Jurkat, Clone E6-1 (cell line): ENCODE measurements at regions not wholly inside any gene's neighbourhood (a gene's known extent, or its start where the extent isn't known, plus 50 kb on each side); places are given as distances from the start of the nearest gene placed in this dataset.
"Not testable (repeated sequence)": the region's sequence is repeated elsewhere in the genome, so short reads cannot be mapped to it uniquely, and the experiment has no call there.

ENCODE experiments used
- DNase-seq: peaks from one replicate; pipeline ENCODE4 v3.0.0-alpha.2; 2011; ENCODE audit warnings: low read depth, low spot score
- H3K4me3 ChIP-seq: 2 replicates; pipeline ENCODE4 v1.5.1; 2011; ENCODE audit warnings: mild to moderate bottlenecking, low read length, control low read depth, moderate library complexity

DNA sequence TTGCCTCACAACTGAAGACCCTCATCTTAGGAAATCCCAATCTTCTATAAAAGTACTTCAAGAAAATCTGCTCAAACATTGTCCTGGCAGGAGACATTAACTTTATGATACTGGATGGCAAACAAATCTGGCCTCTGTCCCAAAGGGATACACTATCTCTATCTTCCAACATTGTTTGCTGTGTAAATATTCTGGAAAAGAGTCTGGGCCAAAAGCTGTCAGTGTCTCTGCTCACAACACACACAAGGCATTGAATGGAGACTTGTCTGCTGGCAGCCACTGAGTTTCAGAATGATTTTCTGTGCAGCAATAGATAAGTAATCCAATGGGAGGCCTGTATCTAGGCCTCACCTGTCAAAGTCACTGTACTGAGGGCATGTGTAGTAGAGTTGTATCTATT is 471.1 kb downstream of the DMAC1 start:
- no peak overlapping the region for H3K4me3 ChIP-seq
- no peak for DNase-seq

DNA sequence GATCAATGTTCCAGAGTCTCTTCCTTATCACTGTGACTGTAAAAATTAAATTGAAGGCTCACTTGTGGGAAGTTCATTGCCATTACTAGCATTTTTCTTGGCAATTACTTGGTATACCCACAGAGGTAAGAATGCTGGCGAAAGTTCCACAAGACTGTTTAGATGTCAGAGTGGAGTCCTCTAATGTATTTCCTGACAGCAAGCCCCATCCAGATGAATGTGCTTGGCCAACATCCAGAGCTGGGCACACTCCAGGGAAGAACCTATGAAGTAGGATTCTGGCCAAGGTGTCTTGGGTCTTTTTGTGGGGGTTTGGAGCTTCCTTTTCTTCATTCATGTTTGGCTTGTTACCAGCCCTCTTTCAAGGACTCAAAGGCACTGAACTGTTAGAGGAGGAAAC is 473.6 kb downstream of the DMAC1 start:
- DNase-seq: no peak
- no peak overlapping the region for H3K4me3 ChIP-seq

DNA sequence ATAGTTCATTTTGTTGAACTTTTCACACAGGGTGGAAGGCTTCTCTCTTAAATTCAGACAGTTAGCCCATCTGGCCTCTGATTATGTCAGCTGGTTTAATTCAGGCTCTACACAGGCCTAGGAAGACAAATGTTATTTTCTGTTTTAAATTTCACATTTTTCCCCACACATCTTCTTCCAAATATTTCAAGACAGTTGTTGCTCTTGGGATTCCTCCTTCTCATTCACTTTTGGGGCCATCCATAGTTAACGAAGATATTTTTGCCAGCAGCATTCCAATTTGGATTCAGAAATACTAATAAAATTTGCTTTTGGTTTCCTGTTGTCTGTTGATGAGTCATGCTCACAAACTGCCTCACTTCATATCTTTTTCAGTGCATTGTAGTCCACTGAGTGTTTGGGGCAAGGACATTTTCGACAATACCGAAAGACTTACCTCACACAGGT is 475.4 kb downstream of the DMAC1 start:
- no peak for DNase-seq
- no peak overlapping the region for H3K4me3 ChIP-seq

DNA sequence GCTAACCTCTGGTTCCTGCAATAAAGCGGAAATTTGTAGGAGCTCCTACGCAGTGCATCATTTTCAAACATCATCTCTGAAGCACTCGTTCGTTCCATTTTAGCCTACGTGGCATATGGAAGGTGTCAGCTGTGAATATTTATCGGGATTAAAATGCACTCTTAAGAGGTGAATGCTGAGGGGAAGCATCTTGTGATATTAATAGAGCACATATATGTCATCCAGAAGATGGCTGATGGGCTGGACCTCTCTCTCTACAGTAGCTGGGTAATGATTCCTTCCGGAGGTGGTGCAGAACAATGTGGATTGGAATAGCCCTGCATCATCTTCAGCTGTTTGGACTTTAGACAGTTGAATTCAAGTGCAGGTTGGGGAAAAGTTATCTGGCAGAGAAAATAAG is 478.7 kb downstream of the DMAC1 start:
- H3K4me3 ChIP-seq: no peak overlapping the region

DNA sequence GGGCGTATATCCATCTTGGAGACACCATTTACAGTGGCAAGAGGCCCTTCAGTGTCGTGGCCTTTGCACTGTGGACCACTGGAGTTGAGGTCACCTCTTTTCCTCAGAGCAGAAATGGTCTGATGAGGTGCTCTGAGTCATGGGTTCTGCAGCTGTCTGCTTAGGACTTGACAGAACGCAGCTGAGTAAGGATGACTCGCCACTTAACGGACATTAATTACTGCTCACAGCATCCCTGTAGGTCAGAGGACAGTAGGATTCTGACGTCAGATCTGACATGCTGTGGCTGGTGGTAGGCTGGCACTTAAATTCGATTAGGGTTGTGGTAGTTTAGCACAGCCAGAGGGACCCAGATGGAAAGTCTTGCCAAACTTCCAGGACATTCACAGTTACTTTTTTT is 479.4 kb downstream of the DMAC1 start:
- no peak for DNase-seq

More for the DNA sequence above, 478.7 kb downstream of the DMAC1 start:
- no peak for DNase-seq

DNA sequence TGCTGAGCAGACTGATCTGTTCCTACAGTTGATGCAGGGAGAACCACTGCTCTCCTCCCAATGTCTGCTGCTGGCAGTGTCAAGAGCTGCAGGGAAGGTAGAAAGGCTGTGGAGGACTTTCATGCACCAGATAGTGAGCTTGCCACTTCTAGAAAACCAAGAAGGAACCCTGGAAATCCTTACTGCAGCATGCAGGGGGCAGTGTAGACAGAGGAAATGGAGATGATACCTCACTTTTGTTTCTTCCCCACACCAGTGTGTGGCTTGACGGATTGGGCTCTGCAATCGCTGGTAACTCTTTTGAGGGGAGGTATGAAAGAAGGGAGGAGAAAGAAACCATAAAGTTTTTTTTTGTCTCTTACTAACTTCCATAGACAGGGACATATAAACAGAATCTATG is 480.7 kb downstream of the DMAC1 start:
- no peak overlapping the region for H3K4me3 ChIP-seq
- no peak for DNase-seq

More for the DNA sequence above, 479.4 kb downstream of the DMAC1 start:
- no peak overlapping the region for H3K4me3 ChIP-seq

DNA sequence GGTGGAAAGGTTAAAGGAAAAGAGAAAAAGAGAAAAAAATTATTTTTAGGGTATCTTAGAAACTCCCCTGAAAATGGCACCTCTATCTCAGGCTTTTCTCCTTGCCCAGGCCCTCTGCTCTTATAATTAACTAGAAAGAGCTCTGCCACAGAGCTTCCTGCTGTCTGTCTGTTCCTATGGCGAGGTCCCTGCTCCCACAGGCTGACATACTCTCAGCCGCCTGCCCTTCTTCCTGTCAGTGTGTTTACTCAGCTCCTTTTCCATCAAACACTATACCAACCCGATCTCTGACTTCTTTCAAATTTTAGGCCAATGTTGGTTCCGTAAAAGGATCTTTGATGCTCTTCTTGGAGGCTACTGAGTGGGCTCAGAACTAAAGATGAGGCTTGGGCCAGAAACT is 482.6 kb downstream of the DMAC1 start:
- no peak for DNase-seq
- H3K4me3 ChIP-seq: no peak overlapping the region

DNA sequence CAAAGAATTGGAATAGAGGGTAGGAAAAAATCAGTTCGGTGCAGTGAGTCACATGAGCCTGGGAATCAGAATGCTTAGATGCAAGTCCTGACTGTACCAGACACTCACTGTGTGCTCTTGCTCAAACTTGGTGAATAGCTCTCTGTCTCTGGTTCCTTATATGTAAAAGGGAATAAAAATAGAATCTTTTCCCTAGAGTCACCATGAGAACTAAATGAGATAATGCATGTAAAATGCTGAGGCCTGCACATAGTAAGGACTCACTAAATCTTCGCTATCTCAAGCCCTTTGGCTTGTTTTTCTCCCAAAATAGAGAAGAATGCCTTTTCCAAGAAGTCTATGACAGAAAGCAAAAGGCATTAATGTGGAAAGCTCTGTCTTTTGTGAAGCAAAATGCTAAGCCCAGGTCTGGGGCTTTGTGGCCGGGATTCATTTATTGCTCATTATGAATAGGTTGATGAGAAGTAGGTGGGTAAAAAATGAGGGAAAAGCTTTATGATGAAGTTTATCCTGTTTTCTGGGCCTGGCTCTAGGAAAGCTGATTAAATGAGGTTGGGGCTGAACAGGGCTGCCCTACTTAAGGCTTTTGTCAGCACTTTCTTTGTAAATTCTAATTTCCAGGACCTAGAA is 483.3 kb downstream of the DMAC1 start:
- H3K4me3 ChIP-seq: no peak overlapping the region
- DNase-seq: no peak

DNA sequence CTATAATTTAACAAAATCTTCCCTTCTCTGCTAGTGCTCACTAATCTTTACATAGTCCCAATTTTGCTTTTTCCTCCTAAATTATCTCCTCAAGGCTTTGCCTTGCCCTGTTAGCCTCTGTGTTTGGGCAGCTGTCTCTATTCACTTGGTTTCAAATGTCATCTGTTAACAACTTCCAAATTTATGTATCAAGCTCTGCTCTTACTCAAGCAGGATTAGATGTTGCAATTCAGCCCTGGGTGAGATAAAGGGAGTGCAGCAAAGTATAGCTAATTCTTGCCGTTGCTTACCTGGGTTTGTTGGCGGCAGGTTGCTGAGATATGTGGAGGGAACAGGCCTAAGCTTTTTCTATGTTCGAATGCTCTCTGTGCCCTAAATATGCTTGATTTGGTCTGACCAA is 483.8 kb downstream of the DMAC1 start:
- no peak overlapping the region for H3K4me3 ChIP-seq
- no peak for DNase-seq

DNA sequence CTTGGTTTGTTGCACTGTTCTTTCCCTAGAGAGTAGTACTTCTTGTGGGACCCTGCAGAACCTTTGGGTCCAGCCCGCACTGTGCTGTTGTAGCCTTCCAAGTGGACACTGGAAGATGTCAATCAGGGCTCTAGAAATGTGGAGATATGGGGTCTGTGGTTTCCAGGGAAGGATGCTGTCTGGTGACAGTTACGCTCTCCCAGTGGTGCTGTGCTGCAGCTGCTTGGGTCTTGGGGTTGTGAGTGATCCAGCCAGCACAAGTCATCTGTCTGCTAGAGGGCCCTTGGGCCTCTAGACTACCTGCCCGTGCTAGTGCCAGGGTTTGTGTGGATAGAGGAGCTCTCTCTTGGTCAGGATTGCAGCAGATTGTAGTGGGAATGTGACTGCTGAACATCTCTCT is 484.5 kb downstream of the DMAC1 start:
- DNase-seq: no peak
- H3K4me3 ChIP-seq: no peak overlapping the region

DNA sequence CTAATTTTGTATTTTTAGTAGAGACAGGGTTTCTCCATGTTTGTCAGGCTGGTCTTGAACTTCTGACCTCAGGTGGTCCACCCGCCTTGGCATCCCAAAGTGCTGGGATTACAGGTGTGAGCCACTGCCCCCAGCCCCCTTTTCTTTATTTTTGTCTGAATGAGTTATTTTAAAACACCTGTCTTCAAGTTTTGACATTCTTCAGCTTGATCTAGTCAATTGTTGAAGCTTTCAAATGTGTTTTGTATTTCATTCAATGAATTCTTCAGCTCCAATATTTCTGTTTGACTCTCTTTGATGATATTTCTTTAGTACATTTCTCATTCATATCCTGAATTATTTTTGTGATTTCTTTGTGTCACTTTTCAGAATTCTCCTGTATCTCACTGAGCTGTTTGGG is 486.2 kb downstream of the DMAC1 start:
- no peak for DNase-seq
- no peak overlapping the region for H3K4me3 ChIP-seq

DNA sequence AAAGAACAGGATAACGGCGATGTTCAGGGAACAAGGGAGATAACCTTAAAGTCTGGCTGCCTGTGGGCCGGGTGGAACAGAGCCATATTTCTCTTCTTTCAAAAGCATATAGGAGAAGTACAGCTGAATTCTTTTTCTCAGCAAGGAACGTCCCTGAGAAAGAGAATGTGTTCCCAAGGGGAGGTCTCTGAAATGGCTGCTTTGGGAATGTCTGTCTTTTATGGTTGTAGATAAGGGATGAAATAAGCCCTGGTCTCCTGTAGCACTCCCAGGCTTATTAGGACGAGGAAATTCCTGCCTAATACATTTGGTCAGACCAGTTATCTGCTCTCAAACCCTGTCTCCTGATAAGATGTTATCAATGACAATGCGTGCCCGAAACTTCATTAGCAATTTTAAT is 490.5 kb downstream of the DMAC1 start:
- not testable (repeated sequence) for DNase-seq, H3K4me3 ChIP-seq

DNA sequence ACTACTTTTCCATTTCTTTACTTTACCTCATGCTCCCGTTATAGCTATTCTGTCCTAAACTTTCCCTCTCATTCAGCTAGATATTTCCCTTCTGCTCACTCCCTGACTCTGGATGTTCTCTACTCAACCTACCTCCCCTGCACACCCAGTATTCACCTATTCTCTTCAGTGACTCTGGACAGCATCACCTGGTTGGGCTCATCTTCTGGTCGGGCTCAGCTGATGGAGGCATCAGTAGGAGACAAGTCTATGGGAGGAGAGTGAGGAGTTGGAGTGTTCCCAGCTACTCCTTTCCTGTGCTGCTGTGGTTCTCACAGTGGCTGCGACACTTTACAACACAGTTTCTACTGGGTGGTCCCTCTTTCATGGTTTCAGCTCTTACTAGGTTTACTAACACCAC is 493.9 kb downstream of the DMAC1 start:
- no peak overlapping the region for H3K4me3 ChIP-seq
- DNase-seq: no peak

DNA sequence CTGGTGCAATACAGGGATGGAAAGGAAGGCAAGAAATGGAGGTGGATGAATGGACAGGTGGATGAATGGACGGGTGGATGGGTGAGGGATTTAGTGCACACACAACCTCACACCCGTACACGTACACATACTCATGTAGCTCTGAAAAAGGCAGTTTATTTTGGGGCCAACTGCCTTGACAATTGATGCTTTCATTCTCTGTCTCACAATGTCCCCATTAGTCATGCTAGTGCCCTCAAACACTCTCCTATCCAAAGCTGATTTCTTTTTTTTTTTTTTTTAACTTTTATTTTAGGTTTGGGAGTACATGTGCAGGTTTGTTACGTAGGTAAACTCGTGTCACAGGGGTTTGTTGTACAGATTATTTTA is 495.0 kb downstream of the DMAC1 start:
- no peak for DNase-seq
- no peak overlapping the region for H3K4me3 ChIP-seq

DNA sequence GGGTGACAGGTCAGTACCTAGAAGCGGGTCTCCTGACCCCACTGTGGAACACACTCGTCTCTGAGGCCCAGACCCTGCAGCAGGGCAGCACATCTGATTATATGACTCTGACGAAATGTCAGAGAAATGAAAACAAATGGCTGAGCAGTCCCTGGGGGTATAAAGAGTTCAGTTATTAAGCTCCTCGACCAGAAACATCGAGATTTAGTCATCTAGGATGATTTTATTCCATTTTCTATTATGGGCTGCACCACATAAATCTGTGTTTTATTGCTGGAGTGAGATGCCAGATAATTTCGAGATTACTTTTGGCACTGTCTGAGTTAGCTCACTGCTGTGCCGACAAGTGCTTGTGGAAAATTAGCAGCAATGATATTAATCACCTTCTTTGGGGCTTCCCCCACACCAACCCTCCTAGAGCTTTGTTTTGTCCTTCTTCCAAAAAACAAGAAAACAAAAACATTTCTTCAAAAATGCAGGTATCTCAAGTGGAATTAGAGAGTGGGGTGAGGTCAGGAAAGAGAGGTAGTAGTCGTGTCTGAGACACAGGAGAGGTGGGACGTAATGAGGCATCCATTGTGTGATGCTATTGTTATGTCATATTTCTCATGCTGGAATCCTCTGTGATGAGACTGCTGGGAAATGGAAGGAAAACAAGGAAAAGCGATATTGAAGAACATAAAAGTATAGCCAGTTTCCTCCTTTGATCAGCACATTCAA is 495.5 kb downstream of the DMAC1 start:
- no peak for DNase-seq
- no peak overlapping the region for H3K4me3 ChIP-seq

DNA sequence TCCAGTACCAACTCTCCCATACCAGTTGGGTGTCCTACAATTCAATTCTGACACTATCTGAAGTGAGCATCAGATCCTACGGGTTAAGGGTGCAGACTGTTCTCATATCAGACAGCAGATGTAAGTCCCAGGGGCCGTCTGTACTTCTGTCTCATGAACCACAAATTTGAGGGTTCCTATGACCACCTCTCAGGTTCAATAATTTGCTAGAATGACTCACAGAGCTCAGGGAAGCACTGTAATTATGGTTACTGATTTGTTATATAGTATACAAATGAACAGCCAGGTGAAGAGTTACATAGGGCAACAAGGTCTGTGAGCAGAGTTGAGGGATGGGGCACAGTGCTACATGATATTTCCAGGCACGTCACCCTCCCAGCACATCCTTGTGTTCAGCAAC is 499.1 kb downstream of the DMAC1 start:
- no peak for DNase-seq
- H3K4me3 ChIP-seq: no peak overlapping the region

DNA sequence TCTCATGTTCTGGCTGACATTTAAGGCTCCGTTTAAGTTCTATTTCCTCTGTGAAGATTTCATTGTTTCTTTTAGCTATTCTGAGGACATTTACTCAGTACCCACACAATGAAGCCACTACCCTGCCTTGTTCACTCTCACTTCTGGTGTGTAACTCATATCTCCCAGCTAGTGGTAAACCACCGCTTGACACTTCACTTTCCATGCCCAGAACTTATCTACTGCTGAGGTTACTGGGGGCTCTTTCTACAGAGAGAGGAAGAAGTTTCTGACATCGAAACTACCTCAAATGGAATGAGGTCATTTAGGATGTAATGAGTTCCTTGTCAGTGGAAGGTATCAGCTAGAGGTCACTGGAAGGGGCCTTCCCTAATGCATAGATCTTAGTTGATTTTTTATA is 501.5 kb downstream of the DMAC1 start:
- DNase-seq: no peak

DNA sequence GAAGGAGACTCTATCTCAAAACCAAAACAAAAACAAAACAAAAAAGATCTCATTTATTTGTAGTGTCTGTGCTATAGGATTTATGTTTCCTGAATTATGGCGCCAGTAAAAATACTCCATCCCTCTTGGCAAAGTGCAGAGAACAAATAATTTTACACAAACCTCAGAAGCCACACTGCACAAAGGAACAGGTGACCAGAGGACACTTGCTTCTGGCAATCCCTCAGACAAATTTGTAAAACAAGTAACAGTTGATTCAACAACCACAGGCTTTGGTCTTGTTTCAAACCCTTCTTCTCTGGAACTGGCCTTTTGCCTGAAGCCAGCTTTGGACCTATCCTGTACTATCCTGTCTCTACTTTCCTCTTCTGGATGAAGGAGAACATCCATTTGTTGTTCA is 502.1 kb downstream of the DMAC1 start:
- no peak overlapping the region for H3K4me3 ChIP-seq
- no peak for DNase-seq

More for the DNA sequence above, 501.5 kb downstream of the DMAC1 start:
- no peak overlapping the region for H3K4me3 ChIP-seq

DNA sequence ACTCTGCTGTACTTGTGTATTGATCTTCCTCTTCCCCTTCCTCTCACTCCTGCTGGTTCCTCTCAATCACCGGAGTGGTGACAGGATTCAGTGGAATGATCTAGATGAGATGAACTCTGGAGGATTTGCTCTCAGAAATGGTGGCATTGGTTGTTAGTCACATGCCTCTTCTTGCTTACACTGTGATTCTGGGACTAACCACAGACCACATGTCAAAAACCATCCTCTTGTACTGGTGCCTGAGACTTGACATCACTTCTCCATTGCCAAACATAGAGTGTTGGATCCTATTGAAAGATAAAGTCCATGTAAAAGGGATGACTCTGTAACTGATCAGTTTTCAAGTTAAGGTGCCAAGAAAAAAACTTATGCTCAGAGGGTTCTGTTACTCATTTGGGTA is 506.5 kb downstream of the DMAC1 start:
- DNase-seq: no peak
- H3K4me3 ChIP-seq: no peak overlapping the region

DNA sequence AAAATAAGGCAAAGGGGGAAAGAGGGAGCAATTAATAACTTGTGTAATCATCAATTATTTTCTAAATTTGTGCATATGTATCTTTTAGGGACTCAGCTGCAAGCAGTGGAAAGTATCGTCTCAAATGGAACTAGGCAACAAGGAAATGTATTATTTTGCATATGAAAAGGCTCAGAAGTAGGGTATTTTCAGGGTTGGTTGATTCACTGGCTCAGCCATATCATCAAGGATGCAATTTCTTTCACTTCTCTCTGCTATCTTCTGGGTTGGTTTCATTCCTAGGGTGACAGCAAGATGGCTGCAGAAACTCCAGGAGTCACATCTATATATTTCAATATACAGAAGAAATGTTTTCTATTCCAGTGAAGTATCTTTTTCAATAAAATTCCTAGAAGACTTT is 509.8 kb downstream of the DMAC1 start:
- H3K4me3 ChIP-seq: no peak overlapping the region
- no peak for DNase-seq

DNA sequence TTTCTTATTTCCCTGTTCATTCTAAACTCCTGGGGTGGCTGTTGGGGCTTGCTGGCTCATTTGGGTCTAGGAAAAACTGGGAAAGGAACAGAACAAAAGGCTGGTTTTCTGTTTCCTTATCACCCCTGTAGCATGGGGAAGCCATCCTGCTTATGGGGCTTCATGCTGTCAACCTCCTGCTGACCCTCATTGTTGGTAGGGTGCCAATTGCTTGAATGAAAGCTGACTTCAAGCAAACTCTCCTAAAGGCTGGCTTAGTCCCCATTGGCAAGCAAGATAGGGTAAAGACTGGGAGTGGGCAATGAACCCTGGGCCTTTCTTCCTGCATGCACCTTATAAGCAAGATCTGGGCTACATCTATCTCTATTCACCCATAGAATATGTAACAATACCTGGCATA is 511.6 kb downstream of the DMAC1 start:
- no peak for DNase-seq
- no peak overlapping the region for H3K4me3 ChIP-seq
